ES-I3 (cell line): ENCODE measurements at regions not wholly inside any gene's neighbourhood (a gene's known extent, or its start where the extent isn't known, plus 50 kb on each side); places are given as distances from the start of the nearest gene placed in this dataset.
A peak's percentile ranks its signal among the peaks of the same experiment; 100 is the strongest.
"Not testable (repeated sequence)": the region's sequence is repeated elsewhere in the genome, so short reads cannot be mapped to it uniquely, and the experiment has no call there.

Source experiments
- H3K36me3 ChIP-seq: 2 replicates; pipeline ENCODE4 v1.6.1; 2013; ENCODE audit warnings: mild to moderate bottlenecking, low read length, control low read depth, moderate library complexity; ENCODE audit not compliant: insufficient read depth
- H3K4me1 ChIP-seq: 2 replicates; pipeline ENCODE4 v1.6.1; 2013; ENCODE audit warnings: mild to moderate bottlenecking, control low read depth, low read length; ENCODE audit not compliant: insufficient read depth
- H3K9ac ChIP-seq: 2 replicates; pipeline ENCODE4 v1.6.1; 2013; ENCODE audit warnings: low read depth, mild to moderate bottlenecking, low read length, moderate library complexity
- H3K9me3 ChIP-seq: 2 replicates; pipeline ENCODE4 v1.6.1; 2013; ENCODE audit warnings: mild to moderate bottlenecking, low read length, moderate library complexity; ENCODE audit not compliant: control insufficient read depth, insufficient read depth

DNA sequence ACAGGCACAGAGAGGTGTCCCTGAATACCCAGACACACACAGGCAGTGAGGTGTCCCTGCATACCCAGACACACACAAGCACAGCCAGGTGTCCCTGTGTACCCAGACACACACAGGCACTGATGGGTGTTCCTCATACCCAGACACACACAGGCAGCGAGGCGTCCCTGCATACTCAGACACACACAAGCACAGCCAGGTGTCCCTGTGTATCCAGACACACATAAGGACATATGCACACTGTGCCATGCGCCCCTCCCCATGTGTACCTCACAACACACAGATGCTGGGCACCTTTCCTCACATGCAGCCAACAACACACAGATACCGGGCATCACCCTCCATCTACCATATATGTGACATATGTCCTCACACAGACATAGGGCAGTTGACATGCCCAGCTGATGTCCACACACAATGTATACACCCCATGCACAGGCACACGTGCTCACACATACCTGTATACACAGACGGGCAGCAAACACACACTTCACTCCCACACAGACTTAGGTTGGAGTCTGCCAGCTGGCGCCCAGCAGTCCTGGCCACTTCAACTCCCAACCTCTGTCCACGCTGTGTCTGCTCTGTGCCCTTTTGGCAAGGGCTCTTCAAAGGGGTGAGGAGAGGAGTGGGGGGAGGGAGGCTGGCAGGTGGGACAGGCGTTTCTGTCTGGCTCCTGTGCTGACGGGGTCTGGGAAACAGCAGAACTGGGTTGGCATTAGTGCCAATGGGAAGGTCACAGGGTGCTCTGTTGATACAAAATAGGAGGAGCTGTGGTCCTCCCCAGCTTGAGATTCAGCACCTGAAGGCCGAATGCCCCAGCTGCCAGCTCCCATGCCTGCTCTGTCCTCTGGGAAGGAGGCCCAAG, 69.4 kb upstream of the ALX4 start:
- no peaks in the 10 kb centered on the region; the same call in 1 of the 2 replicates for H3K4me1 ChIP-seq
- no peaks in the 10 kb centered on the region for H3K36me3 ChIP-seq
- H3K9me3 ChIP-seq, result no peaks in the 10 kb centered on the region
- H3K9ac ChIP-seq, result no peak overlapping the region

DNA sequence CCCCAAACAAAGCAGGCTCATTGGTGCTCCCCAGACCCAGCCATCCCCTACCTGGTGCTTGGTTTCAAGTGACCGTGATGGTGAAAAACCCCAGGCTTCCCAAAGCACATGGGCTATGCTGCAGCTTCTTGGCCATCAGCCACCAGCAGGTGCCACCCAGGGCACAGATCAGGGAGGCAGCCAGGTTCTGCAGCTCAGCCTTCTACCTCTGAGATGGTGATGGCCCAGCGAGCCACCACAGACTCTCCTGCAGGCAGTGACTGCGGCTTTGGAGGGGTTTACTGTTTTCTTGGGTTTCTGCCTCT, 70.0 kb upstream of the ALX4 start:
- Histone ChIP-seq H3K4me1 (no peaks in the 10 kb centered on the region; the same call in 1 of the 2 replicates), H3K36me3 (no peaks in the 10 kb centered on the region), H3K9me3 (no peaks in the 10 kb centered on the region), H3K9ac (no peak overlapping the region)

DNA sequence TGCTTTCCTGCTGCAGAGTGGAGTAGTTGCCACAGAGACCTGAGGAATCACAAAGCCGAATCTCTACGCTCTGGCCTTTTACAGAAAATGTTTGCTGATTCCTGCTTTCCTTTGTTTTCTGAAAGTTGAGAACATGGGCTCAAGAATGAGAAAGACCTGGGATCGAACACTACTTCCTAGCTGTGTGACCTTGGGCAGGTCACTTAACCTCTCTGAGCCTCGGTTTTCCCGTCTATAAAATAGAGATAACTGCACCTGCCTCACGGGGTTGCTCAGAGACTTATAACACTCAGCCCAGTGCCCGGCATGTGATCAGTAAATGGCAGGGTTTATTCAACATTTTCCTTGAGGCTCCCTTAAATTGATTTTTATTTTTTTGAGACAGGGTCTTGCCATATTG, 70.9 kb upstream of the ALX4 start:
- no peak overlapping the region for H3K9ac ChIP-seq
- no peaks in the 10 kb centered on the region for H3K36me3 ChIP-seq
- no peaks in the 10 kb centered on the region for H3K9me3 ChIP-seq
- H3K4me1 ChIP-seq, result no peaks in the 10 kb centered on the region; the same call in 1 of the 2 replicates

DNA sequence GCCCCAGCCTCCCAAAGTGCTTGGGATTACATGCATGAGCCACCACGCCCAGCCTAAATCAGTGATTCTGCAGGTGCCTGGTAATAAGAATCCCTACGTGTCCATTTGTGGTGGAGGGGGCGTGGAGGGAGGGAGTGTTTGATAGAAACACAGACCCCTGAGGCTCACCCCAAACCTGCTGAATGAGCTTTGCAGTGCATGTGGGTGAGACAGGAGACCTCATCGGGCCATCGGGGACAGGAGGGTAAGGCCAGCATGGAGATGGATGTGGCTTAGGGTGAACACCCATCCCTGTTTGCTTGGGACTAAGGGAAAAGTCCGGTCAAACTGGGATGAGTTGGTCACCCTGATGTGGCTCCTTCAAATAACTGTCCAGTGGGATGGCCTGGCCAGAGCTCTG, 71.3 kb upstream of the ALX4 start:
- no peaks in the 10 kb centered on the region for H3K9me3 ChIP-seq
- H3K4me1 ChIP-seq, result no peaks in the 10 kb centered on the region; the same call in 1 of the 2 replicates
- no peaks in the 10 kb centered on the region for H3K36me3 ChIP-seq
- H3K9ac ChIP-seq, result no peak overlapping the region

DNA sequence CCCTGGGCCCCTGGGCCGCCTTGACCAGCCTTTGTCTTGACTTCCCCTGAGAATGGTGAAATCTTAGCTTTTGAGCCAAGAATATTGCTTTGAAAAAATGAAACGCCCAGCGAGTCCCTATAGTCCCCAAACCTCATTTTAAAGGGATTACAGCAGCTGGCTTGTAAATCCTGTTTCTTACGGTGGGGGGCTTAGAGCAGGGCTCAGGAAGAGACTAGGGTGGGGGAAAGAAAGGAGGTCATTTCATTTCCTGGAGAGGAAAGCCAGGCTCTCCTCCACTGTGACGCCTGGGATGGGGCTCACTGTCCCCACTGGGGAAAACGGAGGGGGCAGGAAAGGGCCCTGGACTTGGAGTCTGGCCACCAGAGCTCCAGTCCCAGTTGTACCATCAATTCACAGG, 72.2 kb upstream of the ALX4 start:
- Histone ChIP-seq H3K9ac (no peak overlapping the region), H3K9me3 (no peaks in the 10 kb centered on the region), H3K36me3 (no peaks in the 10 kb centered on the region), H3K4me1 (no peaks in the 10 kb centered on the region; the same call in 1 of the 2 replicates)

DNA sequence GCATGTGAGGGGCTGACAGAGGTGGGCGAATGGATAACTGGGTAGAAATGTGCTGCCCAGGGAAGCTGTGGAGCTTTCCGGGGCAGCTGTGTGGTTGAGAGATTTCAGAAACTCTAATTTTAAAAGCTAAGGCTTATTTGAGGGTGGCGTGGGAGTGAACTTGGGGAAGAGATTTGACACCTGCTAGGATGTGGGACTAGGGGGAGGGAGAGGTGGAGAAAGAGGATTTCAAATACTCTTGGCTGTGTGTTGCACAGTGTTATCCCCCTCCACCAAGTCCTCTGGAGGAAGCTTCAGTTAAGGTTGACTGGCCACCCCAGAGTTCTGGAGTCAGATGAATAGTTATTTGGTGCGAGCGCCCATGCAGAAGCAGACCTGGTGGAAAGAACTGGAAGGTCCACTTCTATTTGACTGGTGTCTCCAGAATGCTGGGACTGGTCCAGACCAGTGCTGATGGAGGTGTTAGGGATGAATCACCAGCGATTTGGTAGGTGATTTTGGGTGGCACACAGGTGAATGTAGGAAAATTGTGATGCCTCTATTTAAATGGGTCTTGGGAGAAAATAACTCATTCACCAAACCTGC, 72.8 kb upstream of the ALX4 start:
- H3K9ac ChIP-seq, result no peak overlapping the region
- H3K9me3 ChIP-seq, result no peaks in the 10 kb centered on the region
- no peaks in the 10 kb centered on the region; the same call in 1 of the 2 replicates for H3K4me1 ChIP-seq
- no peaks in the 10 kb centered on the region for H3K36me3 ChIP-seq

DNA sequence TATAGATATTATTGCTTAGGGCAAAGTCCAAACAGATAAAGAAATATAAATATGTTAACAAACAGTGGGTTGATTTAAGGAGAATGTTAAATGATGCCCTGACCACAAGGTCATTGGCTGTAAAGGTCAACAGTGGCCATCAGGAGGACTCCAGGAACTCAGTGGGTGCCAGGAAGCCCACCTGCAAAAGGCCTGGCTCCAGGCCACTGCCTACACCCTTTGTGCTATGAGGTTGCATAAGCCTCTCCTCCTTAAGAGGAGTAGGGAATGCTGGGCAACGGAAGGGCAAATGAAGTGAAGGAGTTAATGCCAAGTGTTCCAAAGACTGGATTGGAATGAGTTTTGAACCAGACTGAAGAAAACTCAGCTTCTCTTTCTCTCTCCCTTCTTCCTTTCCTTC, 73.3 kb upstream of the ALX4 start:
- Histone ChIP-seq H3K9ac (no peak overlapping the region), H3K9me3 (no peaks in the 10 kb centered on the region), H3K36me3 (no peaks in the 10 kb centered on the region), H3K4me1 (no peaks in the 10 kb centered on the region; the same call in 1 of the 2 replicates)

DNA sequence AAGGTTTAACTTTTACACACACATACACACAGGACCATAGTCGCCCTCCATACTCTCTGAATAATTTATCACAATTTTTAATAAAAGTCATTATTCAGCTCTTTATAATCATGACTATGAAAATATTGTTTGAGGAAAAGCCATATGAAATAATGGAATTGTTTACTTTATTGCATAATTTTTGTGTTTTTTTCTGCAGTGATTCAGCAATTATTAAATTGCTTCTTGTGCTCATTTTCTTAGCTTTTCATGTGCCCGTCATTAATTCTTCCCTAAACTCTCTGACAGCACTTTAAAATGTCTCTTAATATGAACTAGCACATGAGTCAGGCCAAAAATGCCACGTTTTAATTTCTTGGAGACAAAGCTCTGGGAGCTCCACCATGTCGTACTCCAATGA, 77.5 kb upstream of the ALX4 start:
- Histone ChIP-seq H3K36me3 (no peaks in the 10 kb centered on the region), H3K9me3 (peaks cover 4% of the 10 kb centered on the region; the same call in 1 of the 2 replicates), H3K4me1 (no peaks in the 10 kb centered on the region), H3K9ac (no peak overlapping the region)

DNA sequence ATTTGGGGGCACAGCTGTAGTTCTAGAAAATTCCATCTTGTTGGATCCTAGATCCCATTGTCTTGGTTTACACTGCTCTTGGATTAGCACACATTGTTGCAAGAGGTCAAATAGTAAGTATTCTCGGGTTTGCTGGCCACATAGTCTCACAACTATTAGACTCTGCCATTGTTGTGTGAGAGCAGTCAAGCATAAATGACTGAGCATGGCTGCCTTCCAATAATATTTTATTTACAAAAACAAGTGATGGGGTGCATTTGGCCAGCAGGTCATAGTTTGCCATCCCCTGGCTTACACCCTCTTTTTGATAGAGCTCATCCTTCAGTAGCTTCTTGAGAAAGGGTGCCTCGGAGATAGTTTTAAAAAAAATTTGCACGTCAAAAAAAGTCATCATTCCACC, 77.9 kb upstream of the ALX4 start:
- peaks cover 4% of the 10 kb centered on the region; the same call in 1 of the 2 replicates for H3K9me3 ChIP-seq
- H3K4me1 ChIP-seq, result no peaks in the 10 kb centered on the region
- no peaks in the 10 kb centered on the region for H3K36me3 ChIP-seq
- H3K9ac ChIP-seq, result no peak overlapping the region

DNA sequence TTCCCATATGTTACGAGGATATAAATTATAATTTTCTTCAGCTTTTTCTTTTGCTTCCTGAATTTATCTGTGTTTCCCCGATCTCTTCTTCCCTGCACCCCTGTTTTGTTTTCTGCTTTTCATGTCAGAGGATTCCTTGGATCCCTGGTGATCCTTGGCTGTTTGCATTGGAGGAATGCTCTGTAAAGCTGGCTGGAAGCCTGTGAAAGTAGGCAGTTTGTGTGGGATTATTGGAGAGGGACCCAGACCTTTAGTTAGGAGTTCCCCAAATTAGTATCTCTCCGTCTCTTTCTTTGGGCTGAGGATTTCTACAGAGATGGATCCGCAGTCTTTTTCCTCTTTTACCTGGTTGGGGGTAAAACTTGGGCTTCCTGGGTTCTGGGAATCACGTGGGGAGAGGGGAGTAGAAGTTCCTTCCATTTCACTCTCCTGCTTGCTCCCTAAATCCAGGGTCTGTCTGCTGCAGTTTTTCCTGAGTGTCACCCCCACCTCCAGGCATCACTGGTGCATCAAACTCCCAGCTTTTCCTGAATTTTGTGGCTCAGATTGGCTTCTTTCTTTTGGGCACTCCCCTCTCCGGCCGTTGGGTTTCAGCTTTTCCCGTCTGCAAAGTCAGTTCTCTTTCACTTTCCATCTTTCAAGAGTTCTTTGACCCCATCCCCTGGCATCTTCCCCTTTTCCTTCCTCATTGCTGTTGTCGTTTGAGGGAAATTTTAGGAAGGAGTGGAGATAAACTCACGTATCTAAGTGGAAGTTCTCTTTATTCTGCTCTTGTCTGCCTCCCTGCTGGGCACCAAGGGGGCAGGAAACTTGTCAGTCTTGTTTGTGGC, 79.1 kb upstream of the ALX4 start:
- H3K4me1 ChIP-seq, result no peaks in the 10 kb centered on the region
- no peaks in the 10 kb centered on the region for H3K36me3 ChIP-seq
- peak overlapping the region; percentile 23; the same call in 1 of the 2 replicates for H3K9ac ChIP-seq
- peaks cover 4% of the 10 kb centered on the region; the same call in 1 of the 2 replicates for H3K9me3 ChIP-seq

DNA sequence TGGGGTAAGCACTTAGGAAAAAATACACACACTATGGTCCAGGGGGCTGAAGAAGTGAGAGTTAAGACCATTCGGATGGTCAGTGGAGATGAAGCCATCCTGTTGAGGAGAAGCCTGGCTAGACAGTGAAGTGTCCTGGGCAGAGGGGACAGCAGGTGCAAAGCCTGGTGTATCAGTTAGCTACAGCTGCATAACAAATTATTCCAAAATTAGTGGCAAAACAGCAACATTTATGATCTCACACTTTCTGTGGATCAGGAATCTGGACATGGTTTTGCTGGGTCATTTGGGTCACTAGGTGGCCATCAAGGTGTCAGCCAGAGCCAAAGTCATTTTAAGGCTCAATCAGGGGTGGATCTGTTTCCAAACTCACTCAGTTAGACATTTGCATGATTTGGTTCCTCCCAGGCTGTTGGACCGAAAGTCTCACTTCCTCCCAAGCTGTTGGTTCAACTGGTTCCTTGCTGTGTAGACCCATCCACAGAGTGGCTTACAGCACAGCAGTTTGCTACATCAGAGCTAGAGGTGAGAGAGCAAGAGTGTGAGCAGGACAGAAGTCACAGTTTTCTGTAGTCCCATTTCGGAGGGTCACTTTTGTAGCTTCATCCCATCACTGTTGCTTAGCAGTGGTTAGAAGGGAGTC, 80.1 kb upstream of the ALX4 start:
- no peaks in the 10 kb centered on the region for H3K36me3 ChIP-seq
- peaks cover 4% of the 10 kb centered on the region; the same call in 1 of the 2 replicates for H3K9me3 ChIP-seq
- no peaks in the 10 kb centered on the region for H3K4me1 ChIP-seq
- no peak overlapping the region for H3K9ac ChIP-seq

DNA sequence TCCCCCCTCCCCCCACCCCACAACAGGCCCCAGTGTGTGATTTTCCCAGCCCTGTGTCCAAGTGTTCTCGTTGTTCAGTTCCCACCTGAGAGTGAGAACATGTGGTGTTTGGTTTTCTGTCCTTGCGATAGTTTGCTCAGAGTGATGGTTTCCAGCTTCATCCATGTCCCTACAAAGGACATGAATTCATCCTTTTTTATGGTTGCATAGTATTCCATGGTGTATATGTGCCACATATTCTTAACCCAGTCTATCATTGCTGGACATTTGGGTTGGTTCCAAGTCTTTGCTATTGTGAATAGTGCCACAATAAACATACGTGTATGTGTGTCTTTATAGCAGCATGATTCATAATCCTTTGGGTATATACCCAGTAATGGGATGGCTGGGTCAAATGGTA, 81.1 kb upstream of the ALX4 start:
- not testable (repeated sequence) for H3K9me3 ChIP-seq, H3K4me1 ChIP-seq, H3K9ac ChIP-seq, H3K36me3 ChIP-seq

DNA sequence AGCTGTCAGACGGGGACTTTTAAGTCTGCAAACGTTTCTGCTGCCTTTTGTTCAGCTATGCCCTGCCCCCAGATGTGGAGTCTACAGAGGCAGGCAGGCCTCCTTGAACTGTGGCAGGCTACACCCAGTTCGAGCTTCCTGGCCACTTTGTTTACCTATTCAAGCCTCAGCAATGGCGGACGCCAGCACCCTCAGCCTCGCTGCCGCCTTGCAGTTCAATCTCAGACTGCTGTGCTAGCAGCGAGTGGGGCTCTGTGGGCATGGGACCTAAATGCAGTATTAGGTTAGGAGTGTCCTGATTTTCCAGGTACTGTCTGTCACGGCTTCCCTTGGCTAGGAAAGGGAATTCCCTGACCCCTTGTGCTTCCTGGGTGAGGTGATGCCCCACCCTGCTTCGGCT, 86.8 kb upstream of the ALX4 start:
- not testable (repeated sequence) for H3K4me1 ChIP-seq, H3K9ac ChIP-seq, H3K36me3 ChIP-seq, H3K9me3 ChIP-seq

DNA sequence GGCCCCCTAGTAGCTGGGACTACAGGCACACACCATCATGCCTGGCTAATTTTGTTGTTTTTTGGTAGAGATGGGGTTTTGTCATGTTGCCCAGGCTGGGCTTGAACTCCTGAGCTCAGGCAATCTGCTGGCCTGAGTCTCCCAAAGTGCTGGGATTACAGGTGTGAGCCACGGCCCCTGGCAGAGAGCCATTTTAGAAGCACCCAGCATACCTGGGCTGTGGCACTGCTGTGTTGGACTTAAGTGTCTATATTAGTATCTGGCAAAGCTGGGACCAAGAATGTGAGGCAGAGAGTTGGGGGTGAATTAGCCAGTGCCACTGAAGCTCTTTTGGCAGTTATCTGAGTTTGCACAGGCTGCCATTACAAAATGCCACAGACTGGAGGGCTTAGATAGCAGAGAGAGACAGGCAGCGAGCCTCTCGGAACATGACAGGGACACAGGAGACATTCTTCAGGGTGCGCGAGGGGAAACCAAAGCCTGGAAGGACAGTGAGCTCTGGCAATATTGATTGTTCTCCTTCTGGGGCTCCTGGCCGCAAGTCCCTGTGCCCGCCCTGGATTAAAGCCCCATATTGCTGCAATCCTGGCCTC, 87.7 kb upstream of the ALX4 start:
- no peak overlapping the region for H3K9ac ChIP-seq
- no peaks in the 10 kb centered on the region; the same call in 1 of the 2 replicates for H3K4me1 ChIP-seq
- H3K36me3 ChIP-seq, result no peaks in the 10 kb centered on the region
- no peaks in the 10 kb centered on the region for H3K9me3 ChIP-seq
